Muscle layer of duodenum (tissue), 2 donors: ENCODE measurements at regions not wholly inside any gene's neighbourhood (a gene's known extent, or its start where the extent isn't known, plus 50 kb on each side); places are given as distances from the start of the nearest gene placed in this dataset.
"Not testable (repeated sequence)": the region's sequence is repeated elsewhere in the genome, so short reads cannot be mapped to it uniquely, and the experiment has no call there.

Source experiments
- H3K27ac ChIP-seq: one replicate; pipeline ENCODE4 v1.7.0; 2013; ENCODE audit warnings: mild to moderate bottlenecking, low read length
- H3K27me3 ChIP-seq: one replicate; pipeline ENCODE4 v1.7.0; 2013; ENCODE audit warnings: low read depth, mild to moderate bottlenecking, control low read depth, low read length
- H3K36me3 ChIP-seq, 2 donors: one replicate each; pipeline ENCODE4 v1.7.0; 2013; ENCODE audit warnings: low read length in 2 of 2, control low read depth in 1 of 2, mild to moderate bottlenecking in 1 of 2; ENCODE audit not compliant: insufficient read depth in 2 of 2, control insufficient read depth in 1 of 2
- H3K4me1 ChIP-seq, 2 donors: one replicate each; pipeline ENCODE4 v1.7.0; 2013; ENCODE audit warnings: low read length in 2 of 2, mild to moderate bottlenecking in 2 of 2, control low read depth in 1 of 2, moderate library complexity in 1 of 2; ENCODE audit not compliant: insufficient read depth in 2 of 2, control insufficient read depth in 1 of 2
- H3K4me3 ChIP-seq, 2 donors: one replicate each; pipeline ENCODE4 v1.7.0; 2013; ENCODE audit warnings: low read length in 2 of 2, low read depth in 1 of 2, mild to moderate bottlenecking in 1 of 2
- H3K9me3 ChIP-seq, 2 donors: one replicate each; pipeline ENCODE4 v1.7.0; 2013; ENCODE audit warnings: low read length in 2 of 2, control low read depth in 1 of 2, mild to moderate bottlenecking in 1 of 2; ENCODE audit not compliant: control insufficient read depth in 1 of 2
- donor health status: healthy.

DNA sequence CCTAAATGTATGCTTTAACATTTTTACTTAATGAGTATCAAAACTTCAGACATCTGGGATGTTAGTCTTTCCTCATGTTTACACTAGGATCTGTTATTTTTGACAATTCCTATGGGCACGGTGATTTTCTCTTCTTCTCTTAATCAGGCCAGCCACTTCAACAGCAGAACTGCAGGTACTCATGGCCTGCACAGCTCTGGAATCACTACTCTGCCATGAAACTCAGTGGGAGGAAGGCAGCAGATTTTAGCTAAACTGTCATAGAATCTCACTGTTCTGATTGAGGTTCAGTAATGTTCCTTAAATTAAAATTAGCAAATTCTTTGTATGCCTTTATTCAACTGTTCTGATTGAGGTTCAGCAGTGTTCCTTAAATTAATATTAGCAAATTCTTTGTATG, 1083.0 kb downstream of the SLITRK5 start:
- no peak overlapping the region for H3K27ac ChIP-seq
- no peaks in the 10 kb centered on the region for H3K9me3 ChIP-seq

GRCh38 chr13:88761145-88761544, 1090.0 kb downstream of the SLITRK5 start:
- Histone ChIP-seq H3K27me3 (no peaks in the 10 kb centered on the region), H3K4me1 (no peaks in the 10 kb centered on the region), H3K36me3 (no peaks in the 10 kb centered on the region), H3K9me3 (no peaks in the 10 kb centered on the region), H3K27ac (no peak overlapping the region), H3K4me3 (no peak overlapping the region)

More for the DNA sequence above, 1083.0 kb downstream of the SLITRK5 start:
- H3K4me3 ChIP-seq, result no peak overlapping the region
- no peaks in the 10 kb centered on the region for H3K36me3 ChIP-seq
- no peaks in the 10 kb centered on the region for H3K4me1 ChIP-seq
- no peaks in the 10 kb centered on the region for H3K27me3 ChIP-seq

DNA sequence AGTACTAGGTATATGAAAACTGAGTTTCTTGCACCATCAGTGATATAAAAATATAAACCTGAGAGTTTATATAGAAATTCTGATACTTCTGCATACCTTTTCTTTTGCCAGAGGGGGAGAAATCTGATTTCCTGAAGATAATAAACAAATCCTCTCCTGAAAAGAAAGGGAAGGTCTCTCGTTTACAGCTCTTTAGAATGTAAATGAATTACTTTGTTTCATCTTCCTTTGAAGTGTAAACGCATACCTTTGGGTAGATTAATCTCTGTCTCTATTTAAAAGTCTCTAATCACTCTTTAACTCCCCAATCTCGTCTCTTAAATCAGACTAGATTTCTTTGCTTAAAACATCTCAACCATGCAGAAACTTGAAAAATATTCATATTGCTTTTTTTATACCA, 1092.9 kb downstream of the SLITRK5 start:
- no peak overlapping the region for H3K4me3 ChIP-seq
- no peak overlapping the region for H3K27ac ChIP-seq
- H3K27me3 ChIP-seq, result no peaks in the 10 kb centered on the region
- no peaks in the 10 kb centered on the region for H3K36me3 ChIP-seq
- no peaks in the 10 kb centered on the region for H3K4me1 ChIP-seq
- no peaks in the 10 kb centered on the region for H3K9me3 ChIP-seq

- Histone ChIP-seq H3K27ac (no peak overlapping the region), H3K4me3 (no peak overlapping the region), H3K36me3 (no peaks in the 10 kb centered on the region), H3K9me3 (no peaks in the 10 kb centered on the region), H3K4me1 (no peaks in the 10 kb centered on the region), H3K27me3 (no peaks in the 10 kb centered on the region)
These were observed 1129.3 kb downstream of the SLITRK5 start for GRCh38 chr13:88800505-88800904.

DNA sequence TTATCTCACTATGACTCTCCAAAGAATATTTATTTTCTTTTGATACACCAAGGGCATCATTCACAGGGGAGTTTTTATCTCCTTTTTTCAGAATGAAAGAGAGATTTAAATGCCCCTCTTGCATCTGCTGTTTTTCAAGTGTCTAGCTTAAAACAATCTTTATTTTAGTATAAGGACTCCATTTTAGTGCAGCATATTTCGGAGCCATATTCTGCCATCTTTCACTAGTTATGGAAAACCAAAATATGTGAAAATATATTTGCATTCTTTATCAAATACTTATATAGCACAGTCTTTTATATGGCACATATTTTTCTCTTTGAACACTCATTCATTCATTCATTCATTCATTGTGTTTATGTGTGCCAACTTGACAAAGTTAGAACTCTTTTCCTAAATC, 1130.2 kb downstream of the SLITRK5 start:
- Histone ChIP-seq H3K27me3 (no peaks in the 10 kb centered on the region), H3K27ac (no peak overlapping the region), H3K36me3 (no peaks in the 10 kb centered on the region), H3K9me3 (no peaks in the 10 kb centered on the region), H3K4me1 (no peaks in the 10 kb centered on the region), H3K4me3 (no peak overlapping the region)

DNA sequence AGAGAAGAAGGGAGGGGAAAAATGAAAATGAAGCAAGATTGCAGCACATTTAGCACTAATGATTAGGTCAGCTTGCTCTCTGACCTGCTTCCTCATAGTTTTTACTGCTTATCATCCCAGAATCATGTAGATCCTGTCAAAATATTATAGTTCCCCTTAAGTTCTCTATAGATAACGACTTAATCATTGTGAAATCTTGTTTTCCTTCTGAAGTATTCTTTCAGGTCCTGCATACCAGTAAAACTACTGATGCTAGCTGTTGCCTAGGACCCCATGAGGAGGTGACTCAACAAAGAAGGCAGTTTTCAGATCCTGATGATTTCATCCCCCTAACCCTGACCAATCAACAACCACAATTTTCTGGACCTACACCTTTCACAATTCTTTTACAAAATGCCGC, 1131.7 kb downstream of the SLITRK5 start:
- H3K36me3 ChIP-seq, result no peaks in the 10 kb centered on the region
- H3K9me3 ChIP-seq, result no peaks in the 10 kb centered on the region
- H3K4me1 ChIP-seq, result no peaks in the 10 kb centered on the region
- H3K27ac ChIP-seq, result no peak overlapping the region
- H3K4me3 ChIP-seq, result no peak overlapping the region
- H3K27me3 ChIP-seq, result no peaks in the 10 kb centered on the region

GRCh38 chr13:88806438-88806837, 1135.3 kb downstream of the SLITRK5 start:
- Histone ChIP-seq H3K36me3 (no peaks in the 10 kb centered on the region), H3K9me3 (peaks cover 0 to 11% of the 10 kb centered on the region in 2 donors), H3K27me3 (no peaks in the 10 kb centered on the region), H3K27ac (no peak overlapping the region), H3K4me1 (no peaks in the 10 kb centered on the region), H3K4me3 (no peak overlapping the region)

DNA sequence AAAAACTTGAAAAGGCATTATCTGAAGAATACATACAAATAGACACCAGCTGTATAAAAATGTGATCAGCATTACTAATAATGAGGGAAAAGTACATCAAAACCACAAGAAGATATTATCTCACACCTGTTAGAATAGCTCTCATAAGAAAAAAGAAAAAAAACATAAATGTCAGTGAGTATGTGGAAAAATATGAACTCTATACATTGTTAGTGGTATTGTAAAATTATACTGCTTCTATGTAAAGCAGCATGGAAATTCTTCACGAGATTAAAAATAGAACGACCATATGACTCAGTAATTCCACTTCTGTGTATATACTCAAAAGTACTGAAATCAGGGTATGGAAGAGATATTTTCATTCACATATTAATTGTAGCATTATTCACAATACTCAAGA, 1146.4 kb downstream of the SLITRK5 start:
- no peaks in the 10 kb centered on the region for H3K4me1 ChIP-seq
- no peak overlapping the region for H3K27ac ChIP-seq
- no peaks in the 10 kb centered on the region for H3K27me3 ChIP-seq
- no peaks in the 10 kb centered on the region for H3K36me3 ChIP-seq
- H3K4me3 ChIP-seq, result no peak overlapping the region
- peaks cover 0 to 3% of the 10 kb centered on the region in 2 donors for H3K9me3 ChIP-seq

DNA sequence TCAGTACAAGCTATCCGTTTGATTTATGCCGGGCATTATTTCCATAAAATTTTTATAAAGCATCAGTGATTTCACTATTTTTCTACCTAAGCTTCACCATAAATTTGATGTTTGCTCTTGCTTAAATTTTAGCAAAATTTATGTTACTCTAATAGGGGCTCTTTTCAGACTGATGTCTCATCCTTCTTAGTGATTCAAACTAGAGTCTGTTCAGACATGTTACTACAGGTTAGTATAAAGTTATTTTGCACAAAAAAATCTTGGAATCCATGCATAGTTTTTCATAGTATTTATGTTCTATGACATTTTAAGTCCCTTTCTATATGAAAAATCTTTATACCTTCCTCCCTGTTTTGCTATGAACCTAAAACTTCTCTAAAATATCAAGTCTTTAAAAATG, 1151.9 kb downstream of the SLITRK5 start:
- H3K9me3 ChIP-seq, result no peaks in the 10 kb centered on the region
- no peak overlapping the region for H3K27ac ChIP-seq
- no peaks in the 10 kb centered on the region for H3K27me3 ChIP-seq
- no peaks in the 10 kb centered on the region for H3K36me3 ChIP-seq
- no peaks in the 10 kb centered on the region for H3K4me1 ChIP-seq
- H3K4me3 ChIP-seq, result no peak overlapping the region

GRCh38 chr13:88824218-88824617, 1153.0 kb downstream of the SLITRK5 start:
- Histone ChIP-seq H3K36me3 (no peaks in the 10 kb centered on the region), H3K4me3 (no peak overlapping the region), H3K27me3 (no peaks in the 10 kb centered on the region), H3K27ac (no peak overlapping the region), H3K4me1 (no peaks in the 10 kb centered on the region), H3K9me3 (no peaks in the 10 kb centered on the region)

GRCh38 chr13:88840085-88840484, 1168.9 kb downstream of the SLITRK5 start:
- Histone ChIP-seq H3K27me3 (no peaks in the 10 kb centered on the region), H3K36me3 (no peaks in the 10 kb centered on the region), H3K4me1 (no peaks in the 10 kb centered on the region), H3K9me3 (no peaks in the 10 kb centered on the region), H3K27ac (no peak overlapping the region), H3K4me3 (no peak overlapping the region)

DNA sequence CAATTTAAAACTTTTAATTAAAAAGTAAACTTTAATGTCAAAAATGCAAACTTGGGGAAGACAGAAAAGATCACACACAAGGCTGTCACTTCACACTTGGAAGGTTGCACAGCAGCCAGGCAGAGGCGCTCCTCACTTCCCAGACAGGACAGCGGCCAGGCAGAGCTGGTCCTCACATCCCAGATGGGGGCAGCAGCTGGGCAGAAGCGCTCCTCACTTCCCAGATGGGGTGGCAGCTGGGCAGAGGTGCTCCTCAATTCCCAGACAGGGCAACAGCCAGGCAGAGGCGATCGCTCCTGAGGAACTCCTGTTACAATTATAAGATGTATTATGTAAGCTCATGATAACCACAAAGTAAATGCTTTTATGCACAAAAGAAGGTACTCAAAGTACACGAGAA, 1181.1 kb downstream of the SLITRK5 start:
- H3K4me3 ChIP-seq, H3K27me3 ChIP-seq, H3K4me1 ChIP-seq, H3K9me3 ChIP-seq, H3K36me3 ChIP-seq, H3K27ac ChIP-seq: not testable (repeated sequence)
